Activated naive CD8-positive, alpha-beta T cell (primary cell): ENCODE measurements at regions not wholly inside any gene's neighbourhood (a gene's known extent, or its start where the extent isn't known, plus 50 kb on each side); places are given as distances from the start of the nearest gene placed in this dataset.

Experiments
- H3K27ac Mint-ChIP-seq: one replicate; pipeline ENCODE4 v1.8.0; 2021; ENCODE audit warnings: mixed read lengths
- H3K27me3 Mint-ChIP-seq: one replicate; pipeline ENCODE4 v1.8.0; 2021; ENCODE audit warnings: mixed read lengths
- H3K36me3 Mint-ChIP-seq: one replicate; pipeline ENCODE4 v1.8.0; 2021; ENCODE audit warnings: mixed read lengths
- H3K4me1 Mint-ChIP-seq: one replicate; pipeline ENCODE4 v1.8.0; 2021; ENCODE audit warnings: low read depth, mixed read lengths
- H3K4me3 Mint-ChIP-seq: one replicate; pipeline ENCODE4 v1.8.0; 2021; ENCODE audit warnings: mild to moderate bottlenecking, mixed read lengths
- H3K9me3 Mint-ChIP-seq: one replicate; pipeline ENCODE4 v1.8.0; 2021; ENCODE audit warnings: low read depth, mixed read lengths

- Mint-ChIP-seq H3K4me3 (no peak overlapping the region), H3K4me1 (no peaks in the 10 kb centered on the region), H3K27ac (no peak overlapping the region), H3K36me3 (no peaks in the 10 kb centered on the region), H3K9me3 (no peaks in the 10 kb centered on the region), H3K27me3 (no peaks in the 10 kb centered on the region)
These were observed 154.1 kb downstream of the TLE3 start for GRCh38 chr15:69943637-69944036.

DNA sequence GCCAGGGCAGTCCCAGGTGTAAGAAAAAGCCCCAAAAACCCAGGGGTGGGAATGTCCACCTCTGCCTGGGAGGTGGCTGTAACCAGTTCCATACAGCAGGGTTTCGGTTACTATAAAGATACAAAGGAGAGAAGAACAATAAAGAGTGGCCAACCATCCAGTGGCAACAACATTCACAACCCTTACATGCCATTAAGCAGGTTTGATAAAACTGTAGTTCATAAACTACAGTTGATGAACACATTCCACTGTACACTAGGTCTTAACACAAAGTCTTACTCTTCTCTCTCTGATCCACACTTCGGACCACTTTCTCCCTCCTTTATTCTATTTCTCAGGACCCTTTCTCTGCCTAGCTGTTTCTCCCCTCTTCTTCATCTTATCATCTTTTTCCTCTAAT, 152.0 kb downstream of the TLE3 start:
- no peak overlapping the region for H3K4me3 Mint-ChIP-seq
- no peaks in the 10 kb centered on the region for H3K4me1 Mint-ChIP-seq
- H3K9me3 Mint-ChIP-seq: no peaks in the 10 kb centered on the region
- no peaks in the 10 kb centered on the region for H3K36me3 Mint-ChIP-seq
- no peak overlapping the region for H3K27ac Mint-ChIP-seq
- H3K27me3 Mint-ChIP-seq: no peaks in the 10 kb centered on the region

DNA sequence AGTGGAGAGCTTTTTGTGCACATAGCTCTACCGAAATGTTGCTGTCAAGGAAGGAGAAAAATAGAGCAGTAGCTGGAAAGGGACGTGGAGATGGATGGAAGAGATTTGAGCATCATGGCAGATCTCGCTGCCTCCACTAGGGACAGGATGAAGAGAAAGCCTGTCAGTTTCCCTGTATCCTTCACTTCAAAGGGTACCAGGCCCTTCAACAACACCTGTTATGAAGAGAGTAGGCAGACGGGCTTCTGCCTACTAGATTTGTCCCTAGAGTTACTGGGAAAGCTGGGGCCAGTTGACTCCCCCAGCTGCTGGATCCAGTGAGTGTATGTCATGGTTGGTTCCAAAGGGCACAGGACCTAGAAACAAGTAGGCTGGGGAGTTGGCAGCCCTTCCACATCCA, 150.8 kb downstream of the TLE3 start:
- H3K4me1 Mint-ChIP-seq: no peaks in the 10 kb centered on the region
- no peaks in the 10 kb centered on the region for H3K36me3 Mint-ChIP-seq

GRCh38 chr15:69947394-69947793, 150.3 kb downstream of the TLE3 start:
- no peaks in the 10 kb centered on the region for H3K36me3 Mint-ChIP-seq
- no peaks in the 10 kb centered on the region for H3K9me3 Mint-ChIP-seq
- no peaks in the 10 kb centered on the region for H3K27me3 Mint-ChIP-seq
- no peak overlapping the region for H3K4me3 Mint-ChIP-seq
- no peak overlapping the region for H3K27ac Mint-ChIP-seq
- no peaks in the 10 kb centered on the region for H3K4me1 Mint-ChIP-seq

More for the DNA sequence above, 150.8 kb downstream of the TLE3 start:
- H3K9me3 Mint-ChIP-seq: no peaks in the 10 kb centered on the region
- H3K4me3 Mint-ChIP-seq: no peak overlapping the region
- no peak overlapping the region for H3K27ac Mint-ChIP-seq
- H3K27me3 Mint-ChIP-seq: no peaks in the 10 kb centered on the region

DNA sequence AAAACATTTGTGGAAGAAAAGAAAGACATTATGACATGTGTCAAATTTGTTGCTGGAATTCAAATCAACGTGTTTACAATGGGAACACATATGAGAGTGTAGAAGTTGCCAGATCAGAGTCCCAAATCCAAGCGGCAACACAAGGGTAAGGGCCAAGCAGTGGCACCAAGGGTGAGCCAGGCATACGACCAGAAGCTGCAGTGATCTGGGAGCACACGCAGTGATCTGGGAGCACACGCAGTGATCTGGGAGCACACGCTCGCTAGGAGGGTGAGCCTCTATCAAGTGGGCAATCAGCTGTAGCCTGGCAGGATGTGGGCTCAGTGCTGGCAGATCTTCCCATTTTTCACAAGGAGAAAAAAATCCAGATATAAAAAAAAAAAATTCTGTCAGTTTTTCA, 148.2 kb downstream of the TLE3 start:
- Mint-ChIP-seq H3K9me3 (no peaks in the 10 kb centered on the region), H3K4me1 (no peaks in the 10 kb centered on the region), H3K4me3 (no peak overlapping the region), H3K27ac (no peak overlapping the region), H3K27me3 (peaks cover 1% of the 10 kb centered on the region), H3K36me3 (no peaks in the 10 kb centered on the region)

GRCh38 chr15:69951256-69951897, 146.3 kb downstream of the TLE3 start:
- Mint-ChIP-seq H3K9me3 (no peaks in the 10 kb centered on the region), H3K4me3 (no peak overlapping the region), H3K4me1 (no peaks in the 10 kb centered on the region), H3K27me3 (peaks cover 1% of the 10 kb centered on the region), H3K27ac (no peak overlapping the region), H3K36me3 (no peaks in the 10 kb centered on the region)

DNA sequence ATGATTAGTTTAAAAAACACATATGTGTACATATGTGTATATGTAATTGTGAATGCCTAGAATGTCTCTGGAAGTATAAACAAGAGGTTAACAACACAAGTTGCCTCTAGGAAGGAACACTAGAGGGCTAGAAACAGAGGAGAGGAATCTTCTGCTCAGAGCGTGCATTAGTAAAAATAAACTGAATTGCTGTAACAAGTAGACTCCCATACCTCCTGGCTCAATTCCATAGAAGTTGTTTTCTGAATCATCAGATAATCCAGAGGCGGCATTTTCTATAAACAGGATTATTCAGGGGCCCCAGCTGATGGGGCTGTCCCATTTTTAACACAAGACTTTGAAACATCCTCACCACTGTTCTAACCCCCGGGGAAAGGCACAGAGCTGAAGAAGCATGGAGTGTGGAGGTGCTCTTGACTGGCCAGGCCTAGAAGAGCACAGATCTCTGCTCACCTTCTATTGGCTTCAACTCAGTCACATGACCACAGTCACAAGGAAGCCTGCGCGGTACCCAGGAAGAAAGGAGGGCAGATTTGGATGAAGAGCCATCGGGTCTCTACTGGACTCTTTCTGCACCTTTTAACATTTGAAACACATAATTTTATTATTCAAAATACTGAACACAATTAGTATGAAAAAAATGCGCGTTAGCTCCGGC, 145.7 kb downstream of the TLE3 start:
- no peaks in the 10 kb centered on the region for H3K4me1 Mint-ChIP-seq
- H3K4me3 Mint-ChIP-seq: no peak overlapping the region
- no peaks in the 10 kb centered on the region for H3K36me3 Mint-ChIP-seq
- peaks cover 1% of the 10 kb centered on the region for H3K27me3 Mint-ChIP-seq
- H3K9me3 Mint-ChIP-seq: no peaks in the 10 kb centered on the region
- no peak overlapping the region for H3K27ac Mint-ChIP-seq

- H3K4me1 Mint-ChIP-seq: peaks cover 2% of the 10 kb centered on the region
- H3K9me3 Mint-ChIP-seq: no peaks in the 10 kb centered on the region
- no peak overlapping the region for H3K27ac Mint-ChIP-seq
- peaks cover 1% of the 10 kb centered on the region for H3K27me3 Mint-ChIP-seq
- no peaks in the 10 kb centered on the region for H3K36me3 Mint-ChIP-seq
- no peak overlapping the region for H3K4me3 Mint-ChIP-seq
These were observed 144.7 kb downstream of the TLE3 start for GRCh38 chr15:69953051-69953450.

GRCh38 chr15:69953816-69954215, 143.9 kb downstream of the TLE3 start:
- Mint-ChIP-seq H3K27ac (no peak overlapping the region), H3K9me3 (no peaks in the 10 kb centered on the region), H3K4me1 (peaks cover 5% of the 10 kb centered on the region), H3K27me3 (peaks cover 1% of the 10 kb centered on the region), H3K4me3 (no peak overlapping the region), H3K36me3 (no peaks in the 10 kb centered on the region)

DNA sequence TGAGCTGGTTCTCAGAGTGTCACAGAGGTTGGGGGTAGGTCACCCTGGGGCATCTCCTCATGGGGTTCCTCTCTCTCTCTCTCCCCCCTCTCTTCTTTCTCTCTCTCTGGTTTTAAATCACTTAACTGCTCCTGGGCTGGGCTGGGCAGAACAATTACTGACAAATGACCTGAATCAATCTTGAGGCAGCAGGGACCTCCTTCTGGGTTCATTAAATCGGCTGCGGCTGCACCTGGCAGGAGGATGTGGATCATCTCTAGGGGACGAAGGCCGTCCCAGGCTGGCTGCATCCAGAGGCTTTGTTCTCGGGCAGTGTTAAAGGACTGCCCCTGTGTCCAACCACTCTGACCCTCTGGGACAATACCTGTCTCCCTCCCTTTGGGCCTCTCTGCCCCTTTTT, 143.1 kb downstream of the TLE3 start:
- Mint-ChIP-seq H3K27me3 (peaks cover 1% of the 10 kb centered on the region), H3K36me3 (no peaks in the 10 kb centered on the region), H3K9me3 (no peaks in the 10 kb centered on the region), H3K4me1 (peaks cover 5% of the 10 kb centered on the region), H3K4me3 (no peak overlapping the region), H3K27ac (no peak overlapping the region)

- Mint-ChIP-seq H3K4me1 (peaks cover 5% of the 10 kb centered on the region), H3K9me3 (no peaks in the 10 kb centered on the region), H3K4me3 (no peak overlapping the region), H3K36me3 (no peaks in the 10 kb centered on the region), H3K27me3 (peaks cover 1% of the 10 kb centered on the region), H3K27ac (no peak overlapping the region)
These were observed 142.3 kb downstream of the TLE3 start for GRCh38 chr15:69955240-69955894.

DNA sequence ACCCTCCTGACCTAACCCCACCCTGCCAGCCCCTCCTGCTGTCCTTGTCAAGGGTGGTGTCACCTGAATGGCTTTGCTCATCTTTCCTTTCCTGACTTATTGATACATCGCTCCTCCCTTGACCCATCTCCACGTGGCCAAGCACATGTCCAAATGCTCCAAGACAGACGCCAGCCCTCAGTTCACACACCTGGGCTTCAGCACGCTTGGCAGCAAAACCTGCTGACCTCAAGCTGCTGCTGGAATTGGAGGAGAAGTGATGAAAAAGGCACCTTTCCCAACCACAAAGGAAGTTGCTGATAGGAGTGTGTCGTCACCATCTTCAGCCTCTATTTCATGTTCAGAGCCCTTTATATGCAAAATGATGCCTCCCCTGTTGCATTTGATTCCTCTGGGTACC, 141.3 kb downstream of the TLE3 start:
- Mint-ChIP-seq H3K9me3 (no peaks in the 10 kb centered on the region), H3K27me3 (peaks cover 2% of the 10 kb centered on the region), H3K4me3 (no peak overlapping the region), H3K27ac (no peak overlapping the region), H3K36me3 (no peaks in the 10 kb centered on the region), H3K4me1 (peaks cover 5% of the 10 kb centered on the region)

GRCh38 chr15:69957175-69957574, 140.5 kb downstream of the TLE3 start:
- H3K27ac Mint-ChIP-seq: no peak overlapping the region
- no peak overlapping the region for H3K4me3 Mint-ChIP-seq
- H3K9me3 Mint-ChIP-seq: no peaks in the 10 kb centered on the region
- peaks cover 5% of the 10 kb centered on the region for H3K4me1 Mint-ChIP-seq
- no peaks in the 10 kb centered on the region for H3K36me3 Mint-ChIP-seq
- peaks cover 4% of the 10 kb centered on the region for H3K27me3 Mint-ChIP-seq

GRCh38 chr15:69958496-69959084, 139.1 kb downstream of the TLE3 start:
- Mint-ChIP-seq H3K27ac (no peak overlapping the region), H3K4me3 (no peak overlapping the region), H3K9me3 (no peaks in the 10 kb centered on the region), H3K4me1 (peaks cover 5% of the 10 kb centered on the region), H3K36me3 (no peaks in the 10 kb centered on the region), H3K27me3 (peaks cover 3% of the 10 kb centered on the region)

GRCh38 chr15:69962561-69962960, 135.2 kb downstream of the TLE3 start:
- no peaks in the 10 kb centered on the region for H3K9me3 Mint-ChIP-seq
- no peaks in the 10 kb centered on the region for H3K36me3 Mint-ChIP-seq
- no peak overlapping the region for H3K4me3 Mint-ChIP-seq
- H3K27me3 Mint-ChIP-seq: peaks cover 5% of the 10 kb centered on the region
- peaks cover 5% of the 10 kb centered on the region for H3K4me1 Mint-ChIP-seq
- H3K27ac Mint-ChIP-seq: no peak overlapping the region
